Tibial nerve (tissue), 3 donors: ENCODE measurements at regions not wholly inside any gene's neighbourhood (a gene's known extent, or its start where the extent isn't known, plus 50 kb on each side); places are given as distances from the start of the nearest gene placed in this dataset.

Source experiments
- POLR2A ChIP-seq, 2 donors: fragments of 450-650 bp; IDR thresholded peaks; one replicate each; pipeline ENCODE4 v1.6.1; 2017; ENCODE audit warnings: antibody characterized with exemption in 2 of 2, mild to moderate bottlenecking in 2 of 2, moderate library complexity in 2 of 2
- TF ChIP-seq, protein P1 (sequence below), 5 experiments: fragments of 200-600 bp in 3 of 5; fragments of 450-650 bp in 2 of 5; sonication (generic) in 3 of 5; IDR thresholded peaks; one replicate each; pipeline ENCODE4 v1.5.1; 2016 to 2019; ENCODE audit warnings: antibody characterized with exemption in 5 of 5, mild to moderate bottlenecking in 3 of 5, moderate library complexity in 2 of 5

- TF ChIP-seq, protein P1, sequence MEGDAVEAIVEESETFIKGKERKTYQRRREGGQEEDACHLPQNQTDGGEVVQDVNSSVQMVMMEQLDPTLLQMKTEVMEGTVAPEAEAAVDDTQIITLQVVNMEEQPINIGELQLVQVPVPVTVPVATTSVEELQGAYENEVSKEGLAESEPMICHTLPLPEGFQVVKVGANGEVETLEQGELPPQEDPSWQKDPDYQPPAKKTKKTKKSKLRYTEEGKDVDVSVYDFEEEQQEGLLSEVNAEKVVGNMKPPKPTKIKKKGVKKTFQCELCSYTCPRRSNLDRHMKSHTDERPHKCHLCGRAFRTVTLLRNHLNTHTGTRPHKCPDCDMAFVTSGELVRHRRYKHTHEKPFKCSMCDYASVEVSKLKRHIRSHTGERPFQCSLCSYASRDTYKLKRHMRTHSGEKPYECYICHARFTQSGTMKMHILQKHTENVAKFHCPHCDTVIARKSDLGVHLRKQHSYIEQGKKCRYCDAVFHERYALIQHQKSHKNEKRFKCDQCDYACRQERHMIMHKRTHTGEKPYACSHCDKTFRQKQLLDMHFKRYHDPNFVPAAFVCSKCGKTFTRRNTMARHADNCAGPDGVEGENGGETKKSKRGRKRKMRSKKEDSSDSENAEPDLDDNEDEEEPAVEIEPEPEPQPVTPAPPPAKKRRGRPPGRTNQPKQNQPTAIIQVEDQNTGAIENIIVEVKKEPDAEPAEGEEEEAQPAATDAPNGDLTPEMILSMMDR (IDR thresholded peaks at IDR 0.05), result no peak
- TF ChIP-seq POLR2A (IDR thresholded peaks at IDR 0.05), result no peak
Measured at GRCh38 chr12:22900401-22900800, 275.4 kb downstream of the ETNK1 start.
